HG02763 (cell line): ENCODE measurements at regions not wholly inside any gene's neighbourhood (a gene's known extent, or its start where the extent isn't known, plus 50 kb on each side); places are given as distances from the start of the nearest gene placed in this dataset.

Experiments used
- ATAC-seq: cut with Tn5 transposase; IDR thresholded peaks from one replicate; pipeline ENCODE4 v1.9.1; 2021; ENCODE audit warnings: mild to moderate bottlenecking, moderate library complexity; ENCODE audit not compliant: unreplicated experiment

DNA sequence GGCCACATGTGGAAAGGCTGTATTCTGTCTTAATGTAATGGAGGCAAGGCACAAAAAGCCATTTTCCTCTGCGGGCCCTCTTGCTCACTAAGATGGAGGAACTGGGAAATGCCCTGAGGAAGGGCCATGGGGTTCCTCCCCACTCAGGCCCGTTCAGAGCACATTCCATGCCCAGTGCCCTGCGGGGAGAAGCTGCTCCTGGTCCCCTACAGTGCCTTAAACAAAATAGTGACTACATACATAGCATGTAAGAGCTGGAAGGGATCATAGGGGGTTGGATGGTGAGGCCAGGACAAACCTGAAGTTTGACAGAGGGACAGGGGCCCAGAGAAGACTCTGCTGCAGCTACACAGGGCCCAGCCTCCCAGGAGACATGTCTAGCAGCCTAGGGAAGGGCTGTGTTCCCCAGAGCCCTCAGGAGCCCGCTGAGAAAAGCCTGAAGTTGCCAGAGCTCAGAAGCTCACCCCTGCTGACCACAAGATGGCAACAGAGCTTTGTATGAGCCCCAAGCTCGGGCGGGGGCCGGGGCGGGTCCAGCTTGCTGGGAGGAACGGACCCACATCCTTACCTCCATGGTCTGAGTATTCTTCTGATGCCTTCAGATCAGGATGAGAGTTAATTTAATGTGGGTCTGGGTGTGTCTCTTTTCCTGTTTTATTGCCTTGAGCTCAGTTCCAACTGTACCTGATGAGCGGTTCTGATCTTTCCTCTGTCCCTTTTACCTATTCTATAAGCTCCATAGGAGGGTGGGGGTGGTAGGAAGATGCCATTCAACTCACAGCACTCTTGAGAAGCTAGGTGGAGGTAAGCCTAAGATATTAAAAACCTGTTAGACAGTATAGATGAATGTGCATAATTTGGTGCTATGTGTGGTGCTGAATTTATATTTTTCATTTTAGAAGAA is 242.9 kb downstream of the CDC5L start:
- ATAC-seq: no peak

DNA sequence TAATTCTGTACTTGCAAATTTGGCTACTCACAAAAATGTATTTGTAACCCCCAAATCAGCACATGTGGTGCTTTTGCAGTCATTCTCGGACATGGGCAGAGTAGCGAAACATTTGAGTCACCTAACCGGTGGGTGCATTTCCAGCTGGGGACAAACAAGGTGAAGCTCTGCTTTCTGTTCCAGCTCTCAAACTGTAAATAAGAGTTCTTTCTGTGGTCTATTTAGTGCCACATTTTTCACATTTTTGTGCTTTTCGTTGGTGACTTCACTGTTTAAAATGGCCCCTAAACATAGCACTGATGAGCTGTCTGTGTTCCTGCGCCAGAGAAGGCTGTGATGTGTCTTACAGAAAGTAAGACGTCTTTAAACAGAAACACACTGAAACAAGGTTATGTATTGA is 244.5 kb downstream of the CDC5L start:
- ATAC-seq: no peak

- no peak for ATAC-seq
Measured at GRCh38 chr6:44634321-44634720, 246.8 kb downstream of the CDC5L start.

GRCh38 chr6:44635486-44635885 is 248.0 kb downstream of the CDC5L start:
- no peak for ATAC-seq

GRCh38 chr6:44636561-44637248 is 249.2 kb downstream of the CDC5L start:
- no peak for ATAC-seq

- no peak for ATAC-seq
Measured at GRCh38 chr6:44641344-44642031, 254.0 kb downstream of the CDC5L start.

- ATAC-seq: no peak
Measured at GRCh38 chr6:44642349-44642748, 254.8 kb downstream of the CDC5L start.

GRCh38 chr6:44642870-44643522 is 255.5 kb downstream of the CDC5L start:
- ATAC-seq: no peak

DNA sequence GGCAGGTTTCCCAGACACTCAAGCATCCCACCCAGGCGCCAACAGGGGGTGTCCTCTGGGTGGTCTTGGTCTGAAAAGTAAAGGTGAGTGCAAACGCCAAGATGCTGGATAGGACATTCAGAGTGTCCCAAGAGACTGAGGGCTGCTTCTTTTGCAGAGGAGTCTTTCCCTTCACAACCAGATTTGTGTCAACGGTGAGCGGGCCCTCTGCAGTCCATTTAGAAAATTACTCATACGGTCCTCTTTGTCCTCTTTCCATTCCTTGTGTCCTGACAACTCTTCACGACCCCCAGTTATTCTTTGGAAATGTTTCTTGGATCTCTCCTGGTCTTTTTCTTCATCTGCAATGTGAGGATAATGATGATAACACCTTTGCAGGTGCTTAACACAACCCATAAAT is 257.8 kb downstream of the CDC5L start:
- no peak for ATAC-seq

GRCh38 chr6:44646355-44646754 is 258.8 kb downstream of the CDC5L start:
- ATAC-seq: no peak

GRCh38 chr6:44649365-44650025 is 262.0 kb downstream of the CDC5L start:
- ATAC-seq: no peak

DNA sequence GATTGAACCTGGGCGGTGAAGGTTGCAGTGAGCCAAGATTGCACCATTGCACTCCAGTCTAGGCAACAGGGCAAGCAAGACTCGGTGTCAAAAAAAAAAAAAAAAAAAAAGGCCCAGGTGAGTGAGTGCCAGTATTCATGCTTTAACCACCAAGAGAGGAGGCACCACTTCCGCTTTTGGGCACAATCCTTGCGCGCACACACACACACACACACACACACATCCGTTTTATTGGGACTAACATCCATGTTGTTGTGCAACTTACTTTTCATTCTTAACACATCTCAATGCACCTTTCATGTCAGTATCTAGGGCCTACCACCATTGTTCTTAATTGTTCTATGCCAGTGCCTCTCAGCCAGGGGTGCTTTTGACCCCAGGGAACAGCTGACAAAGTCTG is 263.0 kb downstream of the CDC5L start:
- ATAC-seq: no peak

GRCh38 chr6:44650947-44651346 is 263.4 kb downstream of the CDC5L start:
- ATAC-seq: no peak

DNA sequence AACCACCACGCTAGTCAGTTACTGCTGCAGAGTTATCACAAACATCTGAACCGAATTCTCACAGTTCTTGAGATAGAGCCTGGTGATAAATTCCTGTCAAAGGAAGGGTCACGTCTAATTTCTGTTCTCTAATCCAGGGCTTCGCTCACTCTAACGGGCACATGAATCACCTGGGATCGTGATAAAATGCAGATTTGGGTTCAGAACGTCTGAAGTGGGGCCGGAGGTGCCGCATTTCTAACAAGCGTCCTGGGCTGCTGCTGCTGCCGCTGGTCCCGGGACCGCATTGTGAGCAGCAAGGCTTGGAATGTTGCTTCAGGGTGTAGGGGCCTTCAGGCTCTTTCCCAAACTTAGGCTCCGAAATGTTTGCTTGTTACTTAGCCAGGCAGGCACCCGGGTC is 264.1 kb downstream of the CDC5L start:
- ATAC-seq: no peak

GRCh38 chr6:44652547-44652946 is 265.0 kb downstream of the CDC5L start:
- ATAC-seq: no peak

DNA sequence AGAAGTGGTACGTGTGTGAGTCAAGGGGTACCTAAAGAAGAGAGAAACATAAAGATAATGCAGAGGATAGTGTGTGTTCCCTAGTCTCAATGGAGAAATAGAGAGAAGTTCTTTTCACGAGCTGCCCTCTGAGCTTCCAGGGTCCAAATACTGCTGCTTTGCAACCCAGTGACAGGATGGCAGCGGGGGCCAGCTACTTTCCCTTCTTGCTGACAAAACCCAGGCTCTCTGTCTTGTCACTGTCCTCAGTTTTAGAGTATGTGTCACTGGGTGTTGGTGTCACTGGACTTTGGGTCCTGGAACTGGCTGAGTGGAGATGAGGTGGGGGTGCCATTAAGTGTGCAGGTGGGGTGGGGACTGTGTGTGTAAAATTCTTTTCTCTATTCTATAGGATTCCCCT is 265.6 kb downstream of the CDC5L start:
- ATAC-seq: no peak

DNA sequence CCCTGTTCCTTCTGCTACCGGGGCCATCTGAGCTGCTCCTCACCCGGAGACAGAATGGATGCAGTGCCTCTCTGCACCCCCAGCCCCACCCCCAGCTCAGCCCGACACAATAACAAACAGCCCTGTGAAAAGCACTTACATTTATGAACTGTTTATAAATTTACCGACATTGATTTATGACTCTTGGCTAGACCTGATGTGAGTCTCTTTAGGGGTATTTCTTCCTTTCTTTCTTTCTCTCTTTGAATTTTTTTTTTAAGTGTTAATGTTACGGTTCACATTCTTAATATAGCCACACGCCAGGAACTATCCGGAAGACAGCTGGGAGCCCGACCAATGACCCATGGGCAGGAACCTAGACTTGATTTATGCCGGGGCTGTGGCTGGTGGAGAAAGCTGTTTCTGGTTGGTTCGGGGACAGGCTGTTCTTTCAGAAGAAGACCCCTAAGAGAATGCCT is 266.3 kb downstream of the CDC5L start:
- ATAC-seq: no peak

DNA sequence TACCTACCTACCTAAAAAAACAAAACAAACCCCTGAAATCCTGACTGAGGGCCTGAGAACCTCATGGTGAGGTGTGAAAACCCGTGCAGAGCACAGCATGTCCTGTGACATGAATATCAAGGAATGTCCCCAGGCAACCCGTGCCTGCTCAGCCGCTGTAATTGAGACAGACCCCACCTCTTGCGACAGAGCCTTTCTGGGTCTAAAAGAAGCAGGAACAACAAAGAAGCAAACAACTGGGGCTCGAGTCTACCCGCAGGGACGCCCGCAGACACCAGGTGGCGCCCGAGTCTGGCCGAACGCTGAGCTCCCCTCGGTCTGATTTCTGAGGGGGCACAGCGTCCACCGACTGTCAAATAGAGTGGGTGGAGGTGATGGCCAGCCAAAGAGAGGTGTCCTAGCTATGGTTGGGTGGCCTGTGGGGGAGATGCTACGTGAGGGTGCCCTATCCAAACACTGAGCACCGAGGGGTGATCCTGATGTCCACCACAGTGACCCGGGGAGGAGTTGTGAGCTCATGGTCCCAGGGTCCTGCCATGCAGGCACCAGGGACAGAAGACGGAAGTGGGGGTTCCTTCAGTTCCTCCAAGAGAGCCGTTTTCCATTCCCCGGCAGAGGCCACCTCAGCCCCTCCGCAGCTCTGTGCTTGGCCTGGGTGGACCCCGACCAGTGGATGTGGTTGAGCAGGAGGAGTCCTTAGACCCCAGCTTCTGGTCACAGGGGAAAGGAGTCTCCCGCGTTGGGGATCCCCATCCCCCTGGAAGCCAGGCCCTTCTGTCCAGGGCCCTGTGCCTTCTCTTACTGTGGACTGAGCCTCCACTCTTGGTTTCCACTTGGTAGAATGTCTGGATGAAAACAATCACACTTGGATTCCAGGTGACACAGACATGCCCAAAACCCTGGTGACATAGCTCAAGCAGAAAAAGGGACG is 268.2 kb downstream of the CDC5L start:
- peak; percentile 64 for ATAC-seq

DNA sequence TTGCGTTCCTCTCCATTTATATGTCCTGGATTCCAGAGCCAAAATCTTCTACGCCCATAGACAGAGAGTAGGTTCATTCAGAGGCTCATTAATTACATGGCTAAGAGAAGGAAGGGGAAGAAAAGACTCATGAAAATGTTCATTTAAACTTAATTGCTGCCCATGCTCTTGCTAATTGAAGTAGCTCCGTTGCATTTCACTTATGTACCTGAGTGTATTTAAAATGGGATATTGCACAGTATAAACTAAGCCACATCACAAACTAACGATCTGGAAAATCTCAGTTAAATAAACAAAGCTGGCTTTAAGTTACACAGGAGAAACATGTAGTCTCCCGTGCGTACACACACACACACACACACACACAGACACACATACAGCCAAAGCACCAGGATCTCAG is 269.2 kb downstream of the CDC5L start:
- no peak for ATAC-seq
